HG02870 (cell line): ENCODE measurements at regions not wholly inside any gene's neighbourhood (a gene's known extent, or its start where the extent isn't known, plus 50 kb on each side); places are given as distances from the start of the nearest gene placed in this dataset.

Source experiments
- ATAC-seq: cut with Tn5 transposase; IDR thresholded peaks from one replicate; pipeline ENCODE4 v1.9.1; 2021; ENCODE audit warnings: mild to moderate bottlenecking, moderate library complexity; ENCODE audit not compliant: unreplicated experiment

DNA sequence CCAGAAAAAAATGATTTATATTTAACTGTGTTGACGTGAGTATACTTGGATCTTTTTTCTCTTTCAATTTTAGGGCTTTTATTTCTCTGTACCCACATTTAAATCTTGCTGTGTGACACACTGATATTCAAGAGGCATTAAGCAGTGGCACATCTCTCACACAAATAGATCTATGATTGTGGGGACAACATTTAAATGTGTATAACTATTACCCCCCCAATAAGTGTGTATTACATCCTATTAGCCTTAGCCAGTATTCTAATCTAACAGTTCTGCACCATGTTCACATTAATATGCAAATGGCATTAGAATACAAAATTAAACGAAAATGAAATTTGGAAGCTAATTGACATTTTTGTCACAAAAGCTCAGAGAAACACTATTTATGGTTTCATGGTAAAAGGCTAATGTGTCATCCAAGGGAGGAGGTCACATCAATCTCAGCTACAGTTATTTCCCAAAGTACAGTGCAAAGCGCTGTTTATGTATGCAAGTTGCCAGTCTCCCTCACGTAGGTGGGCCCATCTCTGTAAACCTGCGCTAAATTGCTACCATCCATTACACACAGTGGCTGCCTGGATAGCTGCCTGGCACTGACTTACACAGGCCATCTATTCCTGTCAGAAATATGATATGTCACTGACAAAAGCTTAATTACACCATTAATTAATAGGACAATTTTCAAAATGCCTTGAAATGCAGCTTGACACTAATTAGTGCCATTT is 984.7 kb upstream of the PCDH9 start:
- ATAC-seq: no peak

DNA sequence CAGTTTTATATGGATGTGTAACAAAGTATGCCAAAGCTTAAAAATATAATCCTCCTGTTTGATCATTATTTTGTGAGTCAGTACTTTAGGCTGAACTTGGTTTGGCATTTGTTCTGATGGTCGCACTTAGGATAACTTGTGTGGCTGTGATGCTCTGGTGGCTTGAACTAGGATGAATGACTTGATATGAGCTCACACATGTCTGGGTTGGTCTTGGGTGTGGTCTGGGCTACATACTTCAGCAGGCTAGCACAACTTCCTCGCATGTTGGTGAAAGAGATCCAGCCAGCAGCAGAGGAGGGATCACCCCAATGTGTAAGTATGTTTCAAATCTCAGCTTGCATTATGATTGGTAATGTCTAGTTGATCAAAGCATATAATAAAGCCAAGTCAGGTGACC is 969.1 kb upstream of the PCDH9 start:
- no peak for ATAC-seq

DNA sequence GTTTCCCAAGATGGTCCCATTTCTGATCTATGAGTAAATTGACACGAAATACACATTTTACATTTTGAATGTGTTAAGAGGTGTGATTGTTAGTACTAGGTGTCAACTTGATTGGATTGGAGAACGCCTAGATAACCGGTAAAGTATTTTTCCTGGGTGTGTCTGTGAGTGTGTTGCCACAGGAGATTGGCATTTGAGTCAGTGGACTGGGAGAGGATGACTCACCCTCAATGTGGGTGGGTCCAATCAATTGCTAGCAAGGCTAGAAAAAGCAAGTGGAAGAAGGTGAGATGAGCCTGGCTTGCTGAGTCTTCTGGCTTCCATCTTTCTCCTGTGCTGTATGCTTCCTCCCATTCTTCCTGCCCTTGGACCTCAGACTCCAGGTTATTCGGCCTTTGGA is 960.7 kb upstream of the PCDH9 start:
- ATAC-seq: no peak

DNA sequence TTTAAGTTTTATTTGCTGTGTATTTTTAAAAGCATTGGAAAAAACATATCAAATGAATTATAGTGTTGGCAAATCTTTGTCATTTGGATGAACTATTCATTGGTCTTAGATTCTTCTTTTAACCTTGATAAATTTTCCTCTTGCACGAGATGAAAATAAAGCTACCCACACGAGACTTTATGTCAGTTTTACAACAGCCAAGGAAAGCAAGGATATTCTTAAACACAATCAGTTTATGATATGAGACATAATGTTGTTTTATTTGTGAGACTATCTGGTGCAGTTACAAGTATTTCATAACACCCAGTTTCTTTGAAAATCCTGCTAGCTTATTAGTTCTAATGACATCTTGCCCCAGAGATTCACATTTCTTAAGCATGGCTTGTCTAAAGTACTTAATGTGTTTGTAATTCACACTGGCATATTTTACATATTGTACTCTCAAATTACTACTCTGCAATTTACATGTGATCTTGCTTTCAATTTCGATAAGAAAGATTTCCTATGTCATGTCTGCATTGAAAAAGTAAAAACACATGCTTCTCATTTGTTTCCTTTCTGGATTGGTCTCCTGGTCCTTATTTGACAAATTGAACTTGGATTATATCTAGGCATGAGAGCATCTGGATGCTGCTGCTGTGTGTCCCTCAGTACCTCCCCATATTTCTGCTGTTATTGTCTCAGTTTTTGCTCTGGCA is 955.5 kb upstream of the PCDH9 start:
- no peak for ATAC-seq

DNA sequence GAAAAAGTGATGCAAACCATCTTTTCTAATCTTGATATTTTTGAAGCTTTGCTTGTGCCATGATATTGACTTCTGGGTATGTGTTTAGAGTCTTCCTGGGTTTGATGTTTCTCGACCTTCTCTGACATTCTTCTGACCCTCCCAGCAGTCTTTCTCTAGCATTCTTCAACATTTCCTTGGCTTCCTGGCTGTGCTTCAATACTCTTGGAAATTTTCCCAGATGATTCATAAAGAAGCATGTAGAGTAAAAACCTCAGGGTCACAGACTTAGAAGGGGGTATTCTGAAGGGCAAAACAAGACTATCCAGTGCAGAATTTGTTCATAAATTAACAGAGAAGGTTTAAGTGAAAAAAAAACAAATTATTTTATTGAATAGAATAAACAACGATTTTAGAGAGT is 946.3 kb upstream of the PCDH9 start:
- no peak for ATAC-seq

DNA sequence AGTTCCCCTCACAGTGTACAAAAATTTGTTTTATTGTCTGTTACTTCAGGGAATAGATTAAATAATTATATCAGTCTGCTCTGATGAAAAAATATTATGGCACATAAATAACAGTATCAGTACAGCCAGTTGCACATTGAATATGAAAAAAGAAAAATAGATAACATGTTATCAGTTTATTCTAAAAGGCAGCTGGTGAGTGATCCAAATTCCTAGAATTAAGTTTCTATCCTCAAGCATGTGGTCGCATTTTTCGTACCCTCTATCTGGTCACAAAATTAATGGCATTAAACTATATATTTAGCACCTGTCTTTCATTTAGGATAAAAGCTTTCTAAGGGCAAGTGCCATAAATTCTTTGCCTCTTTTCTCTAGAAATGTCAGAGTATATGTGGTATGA is 944.8 kb upstream of the PCDH9 start:
- no peak for ATAC-seq

DNA sequence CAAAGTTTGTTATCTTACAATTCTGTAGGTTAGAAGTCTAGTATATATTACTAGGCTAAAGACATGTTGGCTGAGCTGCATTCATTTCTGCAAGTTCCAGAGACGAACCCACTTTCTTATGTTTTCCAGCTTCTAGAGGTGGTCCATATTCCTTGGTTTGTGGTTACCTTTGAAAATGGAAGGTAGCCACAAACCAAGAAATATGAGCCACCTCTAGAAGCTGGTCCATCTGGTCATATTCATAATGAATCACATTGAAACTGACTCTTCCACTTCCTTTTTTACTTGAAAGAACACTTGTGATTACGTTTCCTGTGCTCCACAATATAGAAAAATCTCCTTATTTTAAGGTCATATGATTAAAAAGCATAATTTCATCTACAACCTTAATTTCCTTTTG is 943.0 kb upstream of the PCDH9 start:
- no peak for ATAC-seq

DNA sequence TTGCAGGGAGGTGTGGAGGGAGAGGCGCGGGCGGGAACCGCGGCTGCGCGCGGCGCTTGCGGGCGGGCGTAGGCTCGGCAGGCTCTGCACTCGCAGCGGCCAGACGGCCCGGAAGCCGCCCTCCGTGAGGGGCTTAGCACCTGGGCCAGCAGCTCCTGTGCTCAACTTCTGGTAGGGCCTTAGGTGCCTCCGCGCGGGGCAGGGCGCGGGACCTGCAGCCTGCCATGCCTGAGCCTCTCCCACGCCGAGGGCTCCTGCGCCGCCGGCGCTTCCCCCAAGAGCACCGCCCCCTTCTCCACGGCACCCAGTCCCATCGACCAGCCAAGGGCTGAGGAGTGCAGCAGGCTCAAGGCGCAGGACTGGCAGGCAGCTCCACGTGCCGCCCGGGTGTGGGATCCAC is 940.8 kb upstream of the PCDH9 start:
- ATAC-seq: no peak

DNA sequence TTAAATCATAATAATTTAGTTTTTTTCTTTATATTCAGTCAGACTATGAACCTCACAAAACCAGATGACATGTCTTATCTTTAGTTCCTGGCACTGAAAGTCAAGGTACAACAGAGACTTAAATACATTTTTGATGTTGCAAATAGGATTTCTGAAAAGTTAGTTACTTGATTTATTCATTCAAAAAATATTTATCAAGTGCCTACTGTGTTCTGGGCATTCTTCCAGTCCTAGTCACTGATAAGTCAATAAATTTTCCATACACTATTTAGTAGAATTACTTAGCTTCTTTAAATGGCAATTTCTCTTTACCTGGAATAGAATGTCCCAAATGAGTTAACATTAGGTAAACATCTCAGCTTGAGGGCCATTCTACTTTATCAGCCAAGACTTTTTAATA is 938.3 kb upstream of the PCDH9 start:
- ATAC-seq: no peak

DNA sequence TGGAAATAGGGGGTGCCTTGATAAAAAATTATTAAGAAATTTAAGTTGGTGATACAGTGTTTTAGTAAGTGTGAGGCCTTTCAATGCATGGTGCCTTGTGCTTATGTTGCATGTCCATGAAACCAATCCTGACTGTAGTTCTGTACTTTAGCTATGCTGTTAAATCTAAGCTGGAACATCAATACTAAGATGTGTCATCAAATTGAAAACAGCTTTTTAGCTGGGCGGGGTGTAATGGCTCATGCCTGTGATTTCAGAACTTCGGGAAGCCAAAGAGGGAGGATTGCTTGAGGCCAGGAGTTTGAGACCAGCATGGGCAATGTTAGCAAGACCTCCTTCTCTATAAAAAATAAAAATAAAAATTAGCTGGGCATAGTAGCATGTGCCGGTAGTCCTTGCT is 930.3 kb upstream of the PCDH9 start:
- no peak for ATAC-seq

DNA sequence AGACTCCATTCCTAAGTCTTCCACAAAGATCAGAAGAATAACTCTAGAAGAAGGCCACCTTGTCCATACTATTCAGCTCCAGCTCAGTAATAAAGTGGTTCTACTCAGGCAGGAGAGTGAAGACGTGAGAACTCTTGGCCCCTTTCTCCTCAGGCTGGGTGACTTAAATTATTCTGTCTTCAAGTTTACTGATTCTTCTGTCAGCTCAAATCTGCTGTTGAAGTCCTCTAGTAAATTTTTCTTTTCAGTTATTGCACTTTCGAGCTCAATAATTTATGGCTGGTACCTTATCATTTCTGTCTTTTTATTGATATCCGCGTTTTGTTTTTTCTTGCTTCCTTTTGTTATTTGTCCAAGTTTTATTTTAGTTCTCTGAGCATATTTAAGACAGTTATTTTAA is 922.3 kb upstream of the PCDH9 start:
- no peak for ATAC-seq

DNA sequence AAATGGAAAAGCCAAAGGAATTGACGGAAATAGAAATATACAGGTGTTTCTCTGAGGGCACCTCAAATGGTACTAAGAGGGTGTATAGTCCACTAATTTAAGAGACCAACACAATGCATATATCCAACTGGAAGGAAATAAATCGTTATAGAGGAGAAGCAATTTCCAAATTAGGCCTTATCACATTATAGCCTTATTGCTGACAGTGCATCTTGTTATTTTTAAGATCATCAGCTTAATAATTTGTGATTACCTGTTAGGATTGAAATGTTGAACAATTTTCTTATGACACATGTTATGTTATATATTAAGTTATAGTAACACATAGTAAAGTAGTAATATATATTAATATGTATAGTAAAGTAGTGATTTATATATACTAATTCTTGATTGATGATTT is 915.7 kb upstream of the PCDH9 start:
- no peak for ATAC-seq

DNA sequence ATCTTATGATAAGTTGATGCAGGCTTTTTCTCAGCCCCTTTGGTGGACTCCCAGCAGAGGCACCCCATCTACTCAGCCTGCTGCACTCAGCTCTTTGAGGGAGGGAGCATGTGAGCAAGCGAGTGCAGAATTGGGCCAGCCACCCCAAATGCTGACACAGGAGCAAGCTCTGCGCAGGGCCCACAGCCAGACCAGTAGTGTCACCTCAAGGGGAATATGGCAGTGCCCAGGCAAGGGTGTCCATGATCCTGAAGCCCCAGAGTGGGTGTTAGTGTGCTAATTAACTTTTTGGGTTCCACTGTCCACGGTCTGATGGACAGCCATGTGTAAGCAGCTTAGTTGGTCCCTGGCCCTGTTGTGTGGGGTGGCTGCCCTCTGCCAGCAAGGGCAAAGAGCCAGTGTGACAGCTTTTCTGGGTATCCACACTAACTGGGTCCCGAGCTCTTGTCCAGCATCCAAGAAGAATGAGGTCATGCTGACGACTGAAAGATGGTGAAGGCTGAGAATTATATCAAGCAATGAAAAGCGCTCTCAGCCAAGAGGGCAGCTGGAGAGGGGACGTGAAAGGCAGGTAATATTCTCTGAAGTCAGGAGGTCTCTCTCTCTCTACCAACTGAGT is 898.3 kb upstream of the PCDH9 start:
- ATAC-seq: no peak

DNA sequence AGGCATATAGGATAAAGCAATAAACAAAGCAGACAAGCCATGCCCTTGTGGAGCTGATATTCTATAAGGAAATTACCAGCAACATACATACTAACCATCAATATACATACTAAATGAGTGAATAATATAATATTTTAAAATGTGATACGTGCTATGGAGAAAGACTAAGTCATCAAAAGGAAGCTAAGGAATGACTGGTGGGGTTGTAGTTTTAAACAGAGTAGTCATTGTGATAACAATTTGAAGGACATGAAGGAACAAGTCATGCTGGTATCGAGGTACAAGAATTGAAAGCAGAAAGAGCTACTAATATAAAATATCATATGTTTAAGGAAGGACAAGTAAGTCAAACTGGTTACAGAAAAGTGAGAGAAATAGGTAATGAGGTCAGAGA is 894.9 kb upstream of the PCDH9 start:
- ATAC-seq: no peak

DNA sequence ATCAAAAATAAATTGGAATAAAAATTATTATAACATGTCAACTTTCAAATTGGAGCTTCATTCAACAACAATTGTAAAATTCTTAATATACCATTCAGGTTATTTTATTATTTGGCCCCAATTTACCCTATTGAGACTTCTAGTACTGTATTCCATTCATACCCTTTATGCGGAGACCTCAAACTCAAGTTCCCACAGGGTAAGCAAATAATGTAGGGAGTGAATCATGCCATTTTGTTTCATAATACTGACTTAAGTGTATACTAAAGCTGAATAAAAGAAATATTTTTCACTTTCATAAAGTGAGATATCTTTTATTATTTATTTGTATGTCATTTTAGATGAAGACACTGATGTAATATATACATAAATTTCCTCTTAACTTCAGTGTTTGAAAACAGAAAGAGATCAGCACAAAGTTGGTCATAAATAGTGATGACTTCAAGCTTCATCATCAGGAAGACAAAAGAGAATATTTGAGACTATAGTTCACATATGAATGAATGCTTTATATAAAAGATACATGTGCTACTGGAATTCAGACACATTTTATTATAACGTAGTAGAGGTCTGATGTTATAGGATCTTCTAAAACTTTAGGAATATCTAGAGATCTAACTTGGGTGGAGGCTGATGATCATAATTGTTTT is 894.4 kb upstream of the PCDH9 start:
- no peak for ATAC-seq

DNA sequence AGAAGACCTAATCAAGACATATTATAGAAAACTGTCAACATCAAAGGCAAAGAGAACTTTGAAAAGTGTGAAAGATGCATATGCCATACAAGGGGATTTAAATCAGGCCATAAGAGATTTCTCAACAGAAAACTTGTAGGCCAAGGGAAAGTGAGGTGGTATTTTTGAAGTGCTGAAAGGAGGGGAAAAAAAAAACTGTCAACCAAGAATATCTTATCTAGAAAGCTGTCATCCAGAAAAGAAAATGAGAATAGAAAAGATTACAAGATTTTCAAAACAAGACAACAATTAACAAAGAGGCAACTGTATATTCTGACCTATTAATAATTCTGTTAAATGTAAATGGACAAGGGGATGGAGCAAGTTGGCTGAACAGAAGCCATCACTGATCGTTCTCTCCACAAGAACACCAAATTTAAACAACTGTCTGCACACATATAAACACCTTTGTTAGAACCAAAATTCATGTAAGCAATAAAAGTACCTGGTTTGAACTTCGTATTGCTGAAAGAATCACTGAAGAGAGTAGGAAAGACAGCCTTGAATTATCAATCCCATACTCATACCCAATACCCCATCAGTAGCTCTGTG is 880.1 kb upstream of the PCDH9 start:
- no peak for ATAC-seq

DNA sequence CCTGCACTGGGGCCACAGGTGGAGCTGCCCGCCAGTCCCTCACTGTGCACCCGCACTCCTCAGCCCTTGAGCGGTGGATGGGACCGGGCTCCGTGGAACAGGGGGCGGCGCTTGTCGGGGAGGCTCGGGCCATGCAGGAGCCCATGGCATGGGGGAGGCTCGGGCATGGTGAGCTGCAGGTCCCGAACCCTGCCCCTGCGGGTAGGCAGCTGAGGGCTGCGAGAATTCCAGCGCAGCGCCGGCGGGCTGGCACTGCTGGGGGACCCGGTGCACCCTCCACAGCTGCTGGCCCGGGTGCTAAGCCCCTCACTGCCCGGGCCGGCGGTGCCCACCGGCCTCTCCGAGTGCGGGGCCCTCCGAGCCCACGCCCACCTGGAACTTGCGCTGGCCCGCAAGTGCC is 877.5 kb upstream of the PCDH9 start:
- ATAC-seq: no peak

DNA sequence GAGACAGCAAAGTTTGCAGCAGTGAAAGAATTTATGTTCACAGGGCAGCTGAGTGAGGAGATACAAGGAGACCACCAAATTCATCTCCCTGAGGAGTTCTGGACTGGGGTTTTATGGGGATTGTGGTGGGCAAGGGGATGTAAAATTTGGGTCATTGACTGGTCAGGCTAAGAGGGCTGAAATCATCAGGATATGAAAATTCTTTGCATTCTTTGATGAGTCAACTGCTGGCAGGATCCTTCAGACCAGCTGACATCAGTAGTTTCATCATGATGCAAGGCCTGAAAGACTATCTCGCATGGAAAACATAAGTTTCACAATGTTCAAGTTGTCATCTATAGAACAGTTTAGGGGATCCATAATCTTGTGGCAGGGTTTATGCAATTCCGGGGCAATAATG is 869.5 kb upstream of the PCDH9 start:
- no peak for ATAC-seq

DNA sequence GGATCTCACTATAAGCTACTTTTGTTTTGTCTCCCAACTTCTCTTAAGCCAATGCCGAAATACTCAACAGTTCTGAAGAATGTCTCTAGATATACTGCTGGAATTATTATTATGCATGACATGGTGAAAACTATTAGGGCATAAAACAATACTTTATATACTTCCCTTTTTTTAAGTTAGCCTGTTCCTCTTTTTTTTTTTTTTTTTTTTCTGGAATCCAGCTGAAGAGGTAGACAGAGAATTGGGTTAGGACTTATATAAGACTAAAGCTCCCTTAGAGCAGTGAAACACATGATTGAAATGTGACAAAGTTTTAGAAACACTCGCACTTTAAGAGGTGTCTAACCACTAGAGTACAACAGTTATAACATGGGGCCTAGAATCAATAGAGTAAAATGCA is 850.9 kb upstream of the PCDH9 start:
- ATAC-seq: no peak

DNA sequence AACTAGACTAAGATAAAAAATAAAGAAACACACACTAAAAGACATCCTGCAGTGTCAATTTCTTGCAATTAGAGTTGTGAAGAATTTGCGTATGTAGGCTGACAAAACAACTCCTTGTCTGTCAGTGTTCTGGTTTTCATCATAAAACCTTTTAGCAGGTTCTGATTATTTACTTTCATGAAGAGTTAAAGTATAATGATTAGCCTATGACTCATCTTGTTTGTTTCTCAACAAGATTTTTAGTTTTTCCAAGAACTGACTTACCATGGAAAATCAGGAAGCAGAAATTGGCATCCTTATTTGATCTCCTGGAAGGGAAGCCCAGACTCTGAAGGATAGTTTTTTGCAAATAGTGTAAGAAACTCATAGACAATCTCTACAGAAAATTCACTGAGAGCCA is 848.7 kb upstream of the PCDH9 start:
- ATAC-seq: no peak

DNA sequence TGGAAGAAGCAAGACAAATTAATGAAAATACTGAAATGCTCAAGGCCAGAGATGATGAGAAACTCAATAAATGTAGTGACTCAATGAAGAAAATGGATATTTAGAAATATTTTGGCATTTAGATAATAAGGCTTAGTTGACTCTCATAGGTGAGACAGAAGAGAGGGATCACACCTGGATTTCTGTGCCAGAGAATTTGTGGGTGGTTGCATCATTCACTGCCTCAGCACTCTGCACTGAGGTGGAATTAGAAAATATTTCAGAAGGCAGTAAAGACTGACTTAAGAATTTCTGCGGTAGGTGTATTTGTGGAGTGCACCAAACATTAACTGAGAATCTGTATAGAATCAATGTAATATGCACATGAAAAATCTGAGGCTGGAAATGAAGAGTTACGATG is 848.3 kb upstream of the PCDH9 start:
- ATAC-seq: no peak

DNA sequence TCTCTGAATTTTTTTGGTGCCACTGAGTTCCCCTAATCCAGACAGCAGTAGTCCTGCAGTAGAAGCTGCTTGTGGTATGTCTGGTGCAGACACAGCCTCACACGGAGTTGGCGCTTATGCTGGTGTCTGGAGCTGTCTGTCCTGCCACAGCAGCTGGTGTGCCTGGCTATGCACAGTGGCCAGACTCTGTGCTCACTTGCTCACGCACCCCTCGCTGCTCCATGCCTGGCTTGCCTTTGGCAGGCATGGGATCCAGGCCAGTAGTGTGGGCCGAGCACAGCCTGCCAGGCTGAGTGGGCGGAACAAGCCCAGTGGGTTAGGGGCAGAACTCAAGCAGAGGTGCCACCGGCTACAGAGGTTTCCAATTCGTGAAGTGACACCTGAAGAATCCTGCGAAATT is 845.9 kb upstream of the PCDH9 start:
- ATAC-seq: no peak
